SK-N-MC (cell line): ENCODE measurements at regions not wholly inside any gene's neighbourhood (a gene's known extent, or its start where the extent isn't known, plus 50 kb on each side); places are given as distances from the start of the nearest gene placed in this dataset.

Source experiments
- DNase-seq: peaks from one replicate; pipeline ENCODE4 v3.0.0-alpha.2; 2011; ENCODE audit warnings: low read depth, low spot score
- H3K27ac ChIP-seq: fragments of 200-600 bp; sonication (generic); 2 replicates; pipeline ENCODE4 v1.5.1; 2016; ENCODE audit warnings: mixed run types
- H3K36me3 ChIP-seq: fragments of 200-600 bp; sonication (generic); 2 replicates; pipeline ENCODE4 v1.6.1; 2017; ENCODE audit warnings: antibody characterized with exemption, low read length, mixed read lengths; ENCODE audit not compliant: insufficient read depth
- H3K4me3 ChIP-seq: fragments of 200-600 bp; sonication (generic); 2 replicates; pipeline ENCODE4 v1.5.1; 2016
- H3K9ac ChIP-seq: fragments of 200-600 bp; sonication (generic); 2 replicates; pipeline ENCODE4 v1.8.0; 2017; ENCODE audit warnings: mixed run types, mixed read lengths; ENCODE audit not compliant: insufficient read length
- H3K9me3 ChIP-seq: fragments of 200-600 bp; sonication (generic); 2 replicates; pipeline ENCODE4 v1.6.1; 2017; ENCODE audit warnings: low read depth, mild to moderate bottlenecking, antibody characterized with exemption, low read length, moderate library complexity, mixed read lengths
- EZH2 ChIP-seq: fragments of 200-600 bp; sonication (generic); IDR thresholded peaks from one replicate; pipeline ENCODE4 v1.6.1; 2017; ENCODE audit warnings: antibody characterized with exemption
- FOXP2 ChIP-seq: optimal IDR thresholded peaks from 2 replicates; pipeline ENCODE3; 2011; ENCODE audit warnings: mild to moderate bottlenecking, moderate library complexity; ENCODE audit not compliant: insufficient read depth; ENCODE audit errors: extremely low read length, control extremely low read depth
- POLR2AphosphoS5 ChIP-seq: IDR thresholded peaks from 2 replicates; pipeline ENCODE4 v1.6.1; 2012; ENCODE audit warnings: mild to moderate bottlenecking, low read depth, low read length, borderline replicate concordance

GRCh38 chr4:57866468-57867171 lies 756.4 kb upstream of the IGFBP7 start:
- Histone ChIP-seq H3K36me3 (no peaks in the 10 kb centered on the region), H3K9ac (no peak overlapping the region), H3K4me3 (no peak overlapping the region), H3K27ac (no peak overlapping the region), H3K9me3 (no peaks in the 10 kb centered on the region)
- DNase-seq = no peak
- TF ChIP-seq POLR2AphosphoS5 (no peak), FOXP2 (no peak), EZH2 (no peak)

GRCh38 chr4:57865264-57865663 lies 755.1 kb upstream of the IGFBP7 start:
- no peak for TF ChIP-seq FOXP2
- no peak for TF ChIP-seq POLR2AphosphoS5
- TF ChIP-seq EZH2 = no peak
- Histone ChIP-seq H3K9me3 (no peaks in the 10 kb centered on the region), H3K9ac (no peak overlapping the region), H3K27ac (no peak overlapping the region), H3K4me3 (no peak overlapping the region), H3K36me3 (no peaks in the 10 kb centered on the region)
- DNase-seq = no peak

GRCh38 chr4:57854748-57855147 lies 744.6 kb upstream of the IGFBP7 start:
- TF ChIP-seq POLR2AphosphoS5 (no peak), FOXP2 (no peak), EZH2 (no peak)
- Histone ChIP-seq H3K9me3 (no peaks in the 10 kb centered on the region), H3K9ac (no peak overlapping the region), H3K36me3 (no peaks in the 10 kb centered on the region), H3K4me3 (no peak overlapping the region), H3K27ac (no peak overlapping the region)
- no peak for DNase-seq

GRCh38 chr4:57850141-57850540 lies 740.0 kb upstream of the IGFBP7 start:
- Histone ChIP-seq H3K36me3 (no peaks in the 10 kb centered on the region), H3K4me3 (no peak overlapping the region), H3K9ac (no peak overlapping the region), H3K9me3 (no peaks in the 10 kb centered on the region), H3K27ac (no peak overlapping the region)
- TF ChIP-seq POLR2AphosphoS5 = no peak
- TF ChIP-seq FOXP2 = no peak
- no peak for TF ChIP-seq EZH2
- no peak for DNase-seq

GRCh38 chr4:57832083-57832482 lies 721.9 kb upstream of the IGFBP7 start:
- TF ChIP-seq EZH2 (no peak), POLR2AphosphoS5 (no peak), FOXP2 (no peak)
- H3K9ac ChIP-seq = no peak overlapping the region
- no peak for DNase-seq
- H3K4me3 ChIP-seq = no peak overlapping the region
- no peaks in the 10 kb centered on the region for H3K9me3 ChIP-seq
- H3K27ac ChIP-seq = no peak overlapping the region
- no peaks in the 10 kb centered on the region for H3K36me3 ChIP-seq

- Histone ChIP-seq H3K36me3 (no peaks in the 10 kb centered on the region), H3K4me3 (no peak overlapping the region), H3K27ac (no peak overlapping the region), H3K9me3 (no peaks in the 10 kb centered on the region), H3K9ac (no peak overlapping the region)
- TF ChIP-seq FOXP2 (no peak), EZH2 (no peak), POLR2AphosphoS5 (no peak)
- no peak for DNase-seq
Observed at GRCh38 chr4:57789666-57790065, 679.5 kb upstream of the IGFBP7 start.

- H3K4me3 ChIP-seq = no peak overlapping the region
- no peak for DNase-seq
- no peak overlapping the region for H3K27ac ChIP-seq
- H3K9me3 ChIP-seq = no peaks in the 10 kb centered on the region
- TF ChIP-seq EZH2 (no peak), FOXP2 (no peak), POLR2AphosphoS5 (no peak)
- H3K36me3 ChIP-seq = no peaks in the 10 kb centered on the region
- no peak overlapping the region for H3K9ac ChIP-seq
Observed at GRCh38 chr4:57777876-57778275, 667.7 kb upstream of the IGFBP7 start.

- Histone ChIP-seq H3K27ac (no peak overlapping the region), H3K36me3 (no peaks in the 10 kb centered on the region), H3K4me3 (no peak overlapping the region), H3K9me3 (no peaks in the 10 kb centered on the region), H3K9ac (no peak overlapping the region)
- no peak for TF ChIP-seq FOXP2
- no peak for TF ChIP-seq EZH2
- no peak for TF ChIP-seq POLR2AphosphoS5
- DNase-seq = no peak
Observed at GRCh38 chr4:57774681-57775080, 664.5 kb upstream of the IGFBP7 start.

- TF ChIP-seq POLR2AphosphoS5 (no peak), EZH2 (no peak), FOXP2 (no peak)
- DNase-seq = no peak
- H3K4me3 ChIP-seq = no peak overlapping the region
- H3K36me3 ChIP-seq = no peaks in the 10 kb centered on the region
- H3K9me3 ChIP-seq = no peaks in the 10 kb centered on the region
- no peak overlapping the region for H3K27ac ChIP-seq
- H3K9ac ChIP-seq = no peak overlapping the region
Observed at GRCh38 chr4:57774171-57774570, 664.0 kb upstream of the IGFBP7 start.

GRCh38 chr4:57766341-57766740 lies 656.2 kb upstream of the IGFBP7 start:
- Histone ChIP-seq H3K27ac (no peak overlapping the region), H3K9me3 (no peaks in the 10 kb centered on the region), H3K4me3 (no peak overlapping the region), H3K36me3 (no peaks in the 10 kb centered on the region), H3K9ac (no peak overlapping the region)
- DNase-seq = no peak
- no peak for TF ChIP-seq EZH2
- no peak for TF ChIP-seq FOXP2
- no peak for TF ChIP-seq POLR2AphosphoS5
